ENCODE measurements at regions not wholly inside any gene's neighbourhood (a gene's known extent, or its start where the extent isn't known, plus 50 kb on each side); places are given as distances from the start of the nearest gene placed in this dataset.

DNA sequence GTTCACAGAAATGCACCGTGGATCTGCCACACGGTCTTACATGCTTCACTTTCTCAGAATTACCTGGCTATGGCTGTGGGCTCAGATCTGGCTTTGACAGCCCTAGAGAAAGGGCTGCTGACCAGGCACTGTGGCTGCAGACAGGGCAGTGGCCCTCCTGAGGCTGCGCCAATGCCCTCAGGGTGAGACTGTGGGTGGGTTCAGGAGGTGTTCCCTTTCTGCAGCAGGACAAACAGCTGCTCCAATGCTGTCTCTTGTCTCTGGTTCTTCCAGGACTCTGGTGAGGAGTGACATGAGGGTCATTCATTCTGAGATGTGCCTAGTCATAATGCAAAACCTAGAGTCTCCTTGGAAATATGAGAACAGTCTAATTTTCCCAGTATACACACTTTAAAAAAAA is 90.5 kb upstream of the SMIM21 start:
- TF ChIP-seq, protein P1, sequence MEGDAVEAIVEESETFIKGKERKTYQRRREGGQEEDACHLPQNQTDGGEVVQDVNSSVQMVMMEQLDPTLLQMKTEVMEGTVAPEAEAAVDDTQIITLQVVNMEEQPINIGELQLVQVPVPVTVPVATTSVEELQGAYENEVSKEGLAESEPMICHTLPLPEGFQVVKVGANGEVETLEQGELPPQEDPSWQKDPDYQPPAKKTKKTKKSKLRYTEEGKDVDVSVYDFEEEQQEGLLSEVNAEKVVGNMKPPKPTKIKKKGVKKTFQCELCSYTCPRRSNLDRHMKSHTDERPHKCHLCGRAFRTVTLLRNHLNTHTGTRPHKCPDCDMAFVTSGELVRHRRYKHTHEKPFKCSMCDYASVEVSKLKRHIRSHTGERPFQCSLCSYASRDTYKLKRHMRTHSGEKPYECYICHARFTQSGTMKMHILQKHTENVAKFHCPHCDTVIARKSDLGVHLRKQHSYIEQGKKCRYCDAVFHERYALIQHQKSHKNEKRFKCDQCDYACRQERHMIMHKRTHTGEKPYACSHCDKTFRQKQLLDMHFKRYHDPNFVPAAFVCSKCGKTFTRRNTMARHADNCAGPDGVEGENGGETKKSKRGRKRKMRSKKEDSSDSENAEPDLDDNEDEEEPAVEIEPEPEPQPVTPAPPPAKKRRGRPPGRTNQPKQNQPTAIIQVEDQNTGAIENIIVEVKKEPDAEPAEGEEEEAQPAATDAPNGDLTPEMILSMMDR (conservative IDR thresholded peaks at IDR 0.05; ENCODE audit: low read length), result no peak
- no peak for TF ChIP-seq EZH2phosphoT487 (IDR thresholded peaks at IDR 0.05; ENCODE audit: borderline replicate concordance, low read depth, low read length)
